IMR-90 (cell line): ENCODE measurements at regions not wholly inside any gene's neighbourhood (a gene's known extent, or its start where the extent isn't known, plus 50 kb on each side); places are given as distances from the start of the nearest gene placed in this dataset.

ENCODE experiments used
- BHLHE40 ChIP-seq: fragments of 150-350 bp; IDR thresholded peaks from 2 replicates; pipeline ENCODE4 v1.6.1; 2016; ENCODE audit warnings: mild to moderate bottlenecking, low read depth, low read length
- CEBPB ChIP-seq: IDR thresholded peaks from 2 replicates; pipeline ENCODE4 v1.6.1; 2012; ENCODE audit warnings: low read depth, low read length, improper control_type of control experiment
- CHD1 ChIP-seq: IDR thresholded peaks from 2 replicates; pipeline ENCODE4 v1.6.1; 2012; ENCODE audit warnings: low read depth, low read length, improper control_type of control experiment
- CTCF ChIP-seq: conservative IDR thresholded peaks from 2 replicates; pipeline ENCODE4 v1.5.1; 2012; ENCODE audit warnings: mild to moderate bottlenecking, low read depth, low read length, improper control_type of control experiment
- ELK1 ChIP-seq: fragments of 150-350 bp; IDR thresholded peaks from 2 replicates; pipeline ENCODE4 v1.6.1; 2016; ENCODE audit warnings: low read depth, mild to moderate bottlenecking, low read length, moderate library complexity, borderline replicate concordance
- FOS ChIP-seq: fragments of 150-350 bp; IDR thresholded peaks from 2 replicates; pipeline ENCODE4 v1.6.1; 2016; ENCODE audit warnings: low read depth, low read length
- MXI1 ChIP-seq: IDR thresholded peaks from 2 replicates; pipeline ENCODE4 v1.6.1; 2012; ENCODE audit warnings: low read depth, mild to moderate bottlenecking, low read length, moderate library complexity, borderline replicate concordance
- POLR2A ChIP-seq: IDR thresholded peaks from 2 replicates; pipeline ENCODE4 v1.6.1; 2012; ENCODE audit warnings: mild to moderate bottlenecking, low read depth, low read length
- RAD21 ChIP-seq: IDR thresholded peaks from 2 replicates; pipeline ENCODE4 v1.6.1; 2012; ENCODE audit warnings: low read length, improper control_type of control experiment
- RCOR1 ChIP-seq: IDR thresholded peaks from 2 replicates; pipeline ENCODE4 v1.6.1; 2012; ENCODE audit warnings: mild to moderate bottlenecking, low read length, improper control_type of control experiment; ENCODE audit not compliant: insufficient replicate concordance
- SMC3 ChIP-seq: fragments of 150-350 bp; IDR thresholded peaks from 2 replicates; pipeline ENCODE4 v1.6.1; 2016; ENCODE audit warnings: low read depth, mild to moderate bottlenecking, antibody characterized with exemption, low read length, moderate library complexity
- USF2 ChIP-seq: fragments of 150-350 bp; IDR thresholded peaks from 2 replicates; pipeline ENCODE4 v1.6.1; 2017; ENCODE audit warnings: mild to moderate bottlenecking, antibody characterized with exemption, low read length, low read depth

- TF ChIP-seq CTCF: no peak
- TF ChIP-seq ELK1: no peak
- no peak for TF ChIP-seq MXI1
- TF ChIP-seq RAD21: no peak
- no peak for TF ChIP-seq FOS
- TF ChIP-seq POLR2A: no peak
- TF ChIP-seq SMC3: no peak
- TF ChIP-seq CHD1: no peak
- TF ChIP-seq USF2: no peak
- TF ChIP-seq BHLHE40: no peak
- TF ChIP-seq RCOR1: no peak
- TF ChIP-seq CEBPB: no peak
Observed at GRCh38 chr12:115235880-115236279, 551.9 kb upstream of the TBX3 start.
